GM20431 (cell line): ENCODE measurements at regions not wholly inside any gene's neighbourhood (a gene's known extent, or its start where the extent isn't known, plus 50 kb on each side); places are given as distances from the start of the nearest gene placed in this dataset.

Source experiments
- in situ Hi-C: fragments of 300-500 bp; cut with MseI, MboI; formaldehyde crosslinking; loops from one replicate; pipeline ENCODE4 v1.15.0; 2020; ENCODE audit warnings: low sequenced_read_pairs; ENCODE audit not compliant: unreplicated experiment

- in situ Hi-C loops: no loop called here
Measured at GRCh38 chr10:59073456-59074053, 102.9 kb upstream of the PHYHIPL start.

GRCh38 chr10:59075576-59075975 is 100.9 kb upstream of the PHYHIPL start:
- in situ Hi-C loops: no loop called here

GRCh38 chr10:59077855-59078254 is 98.6 kb upstream of the PHYHIPL start:
- in situ Hi-C loops: no loop called here

GRCh38 chr10:59078978-59079377 is 97.5 kb upstream of the PHYHIPL start:
- in situ Hi-C loops: no loop called here

GRCh38 chr10:59079386-59080226 is 96.8 kb upstream of the PHYHIPL start:
- in situ Hi-C loops: no loop called here

GRCh38 chr10:59082249-59082648 is 94.2 kb upstream of the PHYHIPL start:
- in situ Hi-C loops: no loop called here

- in situ Hi-C loops: no loop called here
Measured at GRCh38 chr10:59085054-59085453, 91.4 kb upstream of the PHYHIPL start.

GRCh38 chr10:59085711-59086502 is 90.5 kb upstream of the PHYHIPL start:
- in situ Hi-C loops: no loop called here

- in situ Hi-C loops: no loop called here
Measured at GRCh38 chr10:59087486-59087885, 89.0 kb upstream of the PHYHIPL start.

GRCh38 chr10:59088912-59089573 is 87.4 kb upstream of the PHYHIPL start:
- in situ Hi-C loops: no loop called here

GRCh38 chr10:59090817-59091622 is 85.4 kb upstream of the PHYHIPL start:
- in situ Hi-C loops: no loop called here

GRCh38 chr10:59093461-59093860 is 83.0 kb upstream of the PHYHIPL start:
- in situ Hi-C loops: no loop called here

GRCh38 chr10:59096631-59097030 is 79.8 kb upstream of the PHYHIPL start:
- in situ Hi-C loops: no loop called here

- in situ Hi-C loops: no loop called here
Measured at GRCh38 chr10:59098387-59098786, 78.1 kb upstream of the PHYHIPL start.

- in situ Hi-C loops: no loop called here
Measured at GRCh38 chr10:59098831-59099452, 77.5 kb upstream of the PHYHIPL start.

GRCh38 chr10:59099481-59099880 is 77.0 kb upstream of the PHYHIPL start:
- in situ Hi-C loops: no loop called here

- in situ Hi-C loops: no loop called here
Measured at GRCh38 chr10:59102394-59102793, 74.0 kb upstream of the PHYHIPL start.

GRCh38 chr10:59104186-59104585 is 72.3 kb upstream of the PHYHIPL start:
- in situ Hi-C loops: no loop called here

- in situ Hi-C loops: no loop called here
Measured at GRCh38 chr10:59106441-59106840, 70.0 kb upstream of the PHYHIPL start.
